ENCODE measurements at regions not wholly inside any gene's neighbourhood (a gene's known extent, or its start where the extent isn't known, plus 50 kb on each side); places are given as distances from the start of the nearest gene placed in this dataset.
"Not testable (repeated sequence)": the region's sequence is repeated elsewhere in the genome, so short reads cannot be mapped to it uniquely, and the experiment has no call there.

GRCh38 chr1:149646360-149647017 lies 62.8 kb downstream of the PPIAL4C start:
- TF ChIP-seq CTCF (IDR thresholded peaks at IDR 0.05 in 4 of 5, conservative IDR thresholded peaks at IDR 0.05 in 1 of 5); POLR2A (IDR thresholded peaks at IDR 0.05): not testable (repeated sequence)
